Keratinocyte (primary cell): ENCODE measurements at regions not wholly inside any gene's neighbourhood (a gene's known extent, or its start where the extent isn't known, plus 50 kb on each side); places are given as distances from the start of the nearest gene placed in this dataset.
A peak's percentile ranks its signal among the peaks of the same experiment; 100 is the strongest.

Experiments used
- DNase-seq: peaks from one replicate; pipeline ENCODE4 v3.0.0-alpha.2; 2011; ENCODE audit warnings: low read depth, missing footprints, low spot score
- FAIRE-seq: peaks from 2 replicates; lab custom pipeline; 2011; peaks lifted over from hg19 to GRCh38; lab: Jason Lieb, UNC
- H2AFZ ChIP-seq: 2 replicates; pipeline ENCODE4 v1.6.0; 2012; ENCODE audit warnings: low read length, control low read depth, inconsistent platforms; ENCODE audit not compliant: control insufficient read depth
- H3K27ac ChIP-seq: 2 replicates; pipeline ENCODE4 v1.5.1; 2011; ENCODE audit warnings: low read length; ENCODE audit not compliant: control insufficient read depth, insufficient read depth
- H3K27me3 ChIP-seq: 3 replicates; pipeline ENCODE4 v1.6.0; 2011; ENCODE audit warnings: low read length; ENCODE audit not compliant: control insufficient read depth, insufficient read depth; ENCODE audit errors: extremely low read depth
- H3K36me3 ChIP-seq, 2 experiments: 2 replicates in 1 of 2; 3 replicates in 1 of 2; pipeline ENCODE4 v1.5.1; 2011; ENCODE audit warnings: low read length in 2 of 2, mild to moderate bottlenecking in 1 of 2; ENCODE audit not compliant: control insufficient read depth in 2 of 2, insufficient read depth in 2 of 2; ENCODE audit errors: extremely low read depth in 1 of 2
- H3K4me1 ChIP-seq: 3 replicates; pipeline ENCODE4 v1.5.1; 2011; ENCODE audit warnings: low read length; ENCODE audit not compliant: control insufficient read depth, insufficient read depth; ENCODE audit errors: extremely low read depth
- H3K4me2 ChIP-seq: 3 replicates; pipeline ENCODE4 v1.6.0; 2011; ENCODE audit warnings: low read depth, low read length; ENCODE audit not compliant: control insufficient read depth, insufficient read depth; ENCODE audit errors: extremely low read depth
- H3K4me3 ChIP-seq, 3 experiments: fragments of 200-600 bp in 1 of 3; sonication (generic) in 1 of 3; 2 replicates in 2 of 3; 3 replicates in 1 of 3; pipeline ENCODE4 v1.5.1; 2011 to 2016; ENCODE audit warnings: low read length in 3 of 3, mild to moderate bottlenecking in 3 of 3, control low read depth in 2 of 3, inconsistent platforms in 1 of 3, low read depth in 1 of 3, mixed read lengths in 1 of 3, mixed run types in 1 of 3, moderate library complexity in 1 of 3; ENCODE audit not compliant: control insufficient read depth in 2 of 3, insufficient read depth in 2 of 3; ENCODE audit errors: extremely low read depth in 1 of 3
- H3K79me2 ChIP-seq: 2 replicates; pipeline ENCODE4 v1.6.0; 2012; ENCODE audit warnings: low read length; ENCODE audit not compliant: control insufficient read depth, insufficient read depth
- H3K9ac ChIP-seq: 3 replicates; pipeline ENCODE4 v1.6.0; 2011; ENCODE audit warnings: low read length; ENCODE audit not compliant: control insufficient read depth, insufficient read depth; ENCODE audit errors: extremely low read depth
- H3K9me1 ChIP-seq: 3 replicates; pipeline ENCODE4 v1.6.0; 2011; ENCODE audit warnings: low read length; ENCODE audit not compliant: control insufficient read depth, insufficient read depth; ENCODE audit errors: extremely low read depth
- H3K9me3 ChIP-seq: 2 replicates; pipeline ENCODE4 v1.5.1; 2012; ENCODE audit warnings: low read depth, low read length; ENCODE audit not compliant: control insufficient read depth
- H4K20me1 ChIP-seq: 3 replicates; pipeline ENCODE4 v1.6.0; 2011; ENCODE audit warnings: low read length; ENCODE audit not compliant: control insufficient read depth, insufficient read depth; ENCODE audit errors: extremely low read depth
- EZH2 ChIP-seq: IDR thresholded peaks from one replicate; pipeline ENCODE4 v1.6.1; 2012; ENCODE audit warnings: inconsistent platforms, mild to moderate bottlenecking, low read length, moderate library complexity
- dilution Hi-C: fragments of 300-500 bp; cut with MboI; formaldehyde crosslinking; loops from one replicate; pipeline ENCODE4 v1.7.0; 2020; ENCODE audit warnings: low sequenced_read_pairs; ENCODE audit not compliant: extremely low pct_ligation_motif_present
- TF ChIP-seq, protein P1 (sequence below), 3 experiments: IDR thresholded peaks in 1 of 3; conservative IDR thresholded peaks in 1 of 3; optimal IDR thresholded peaks in 1 of 3; 2 replicates in 2 of 3; 3 replicates in 1 of 3; pipeline versions ENCODE3 to v1.5.1; 2011; ENCODE audit warnings: low read length in 3 of 3, mild to moderate bottlenecking in 3 of 3, moderate library complexity in 2 of 3, control low read depth in 1 of 3, inconsistent platforms in 1 of 3; ENCODE audit not compliant: insufficient read depth in 2 of 3; ENCODE audit errors: extremely low read depth in 1 of 3

DNA sequence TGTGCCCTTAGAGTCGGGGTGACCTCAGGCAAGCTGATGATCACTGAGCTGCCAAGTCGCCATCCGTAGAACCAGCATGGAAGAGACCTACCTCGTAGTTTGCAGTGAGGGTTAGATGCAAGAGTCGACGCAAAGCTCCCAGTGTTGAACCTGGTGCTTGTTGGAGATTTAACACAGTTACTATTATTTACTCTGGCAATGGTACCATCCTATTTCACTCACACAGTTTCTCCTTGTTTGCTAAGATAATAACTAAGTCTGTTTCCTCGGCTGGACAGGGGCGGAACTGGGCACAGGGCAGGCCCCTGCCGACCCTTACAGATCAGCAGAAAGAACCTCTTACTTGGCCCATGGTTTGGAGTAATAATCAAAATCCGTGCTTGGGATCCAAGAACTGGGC lies 85.5 kb downstream of the ACAA2 start:
- no peaks in the 10 kb centered on the region for H3K79me2 ChIP-seq

DNA sequence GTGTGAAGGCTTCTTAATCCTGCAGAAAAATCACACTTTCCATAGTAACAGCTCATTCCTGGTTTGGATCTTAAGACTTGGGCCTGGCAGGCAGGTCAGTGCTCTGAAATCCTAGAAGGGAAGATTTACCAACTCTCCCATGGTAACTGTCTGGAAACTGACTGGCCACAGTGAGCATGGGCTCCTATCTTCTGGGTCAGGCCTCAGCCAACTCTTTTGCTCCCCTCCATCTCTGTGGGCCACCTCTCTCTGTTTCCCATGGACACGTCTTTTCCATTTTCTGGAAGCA lies 86.7 kb downstream of the ACAA2 start:
- Histone ChIP-seq H3K9ac (no peak overlapping the region), H3K9me3 (no peaks in the 10 kb centered on the region), H3K4me2 (no peak overlapping the region), H2AFZ (no peak overlapping the region), H3K4me3 (no peak overlapping the region), H3K36me3 (no peaks in the 10 kb centered on the region), H3K9me1 (peaks cover 7% of the 10 kb centered on the region), H3K27me3 (no peaks in the 10 kb centered on the region), H3K79me2 (no peaks in the 10 kb centered on the region), H3K4me1 (peaks cover 43% of the 10 kb centered on the region), H3K27ac (peak overlapping the region; percentile 72), H4K20me1 (no peaks in the 10 kb centered on the region)
- TF ChIP-seq, protein P1, sequence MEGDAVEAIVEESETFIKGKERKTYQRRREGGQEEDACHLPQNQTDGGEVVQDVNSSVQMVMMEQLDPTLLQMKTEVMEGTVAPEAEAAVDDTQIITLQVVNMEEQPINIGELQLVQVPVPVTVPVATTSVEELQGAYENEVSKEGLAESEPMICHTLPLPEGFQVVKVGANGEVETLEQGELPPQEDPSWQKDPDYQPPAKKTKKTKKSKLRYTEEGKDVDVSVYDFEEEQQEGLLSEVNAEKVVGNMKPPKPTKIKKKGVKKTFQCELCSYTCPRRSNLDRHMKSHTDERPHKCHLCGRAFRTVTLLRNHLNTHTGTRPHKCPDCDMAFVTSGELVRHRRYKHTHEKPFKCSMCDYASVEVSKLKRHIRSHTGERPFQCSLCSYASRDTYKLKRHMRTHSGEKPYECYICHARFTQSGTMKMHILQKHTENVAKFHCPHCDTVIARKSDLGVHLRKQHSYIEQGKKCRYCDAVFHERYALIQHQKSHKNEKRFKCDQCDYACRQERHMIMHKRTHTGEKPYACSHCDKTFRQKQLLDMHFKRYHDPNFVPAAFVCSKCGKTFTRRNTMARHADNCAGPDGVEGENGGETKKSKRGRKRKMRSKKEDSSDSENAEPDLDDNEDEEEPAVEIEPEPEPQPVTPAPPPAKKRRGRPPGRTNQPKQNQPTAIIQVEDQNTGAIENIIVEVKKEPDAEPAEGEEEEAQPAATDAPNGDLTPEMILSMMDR (optimal IDR thresholded peaks at IDR 0.05 in 1 of 3, IDR thresholded peaks at IDR 0.05 in 1 of 3, conservative IDR thresholded peaks at IDR 0.05 in 1 of 3; ENCODE audit: extremely low read depth in 1 of 3, insufficient read depth in 2 of 3, low read length in 3 of 3): no peak
- no peak for TF ChIP-seq EZH2
- FAIRE-seq (peak; percentile 52), DNase-seq (no peak)
- dilution Hi-C loops: no loop called here

More for the DNA sequence above, 85.5 kb downstream of the ACAA2 start:
- FAIRE-seq: no peak
- peaks cover 7% of the 10 kb centered on the region for H3K9me1 ChIP-seq
- no peaks in the 10 kb centered on the region for H3K27me3 ChIP-seq
- dilution Hi-C loops: no loop called here
- H3K27ac ChIP-seq: no peak overlapping the region
- no peaks in the 10 kb centered on the region for H3K36me3 ChIP-seq
- H4K20me1 ChIP-seq: no peaks in the 10 kb centered on the region
- H3K9me3 ChIP-seq: no peaks in the 10 kb centered on the region
- H2AFZ ChIP-seq: no peak overlapping the region
- DNase-seq: no peak
- peaks cover 55% of the 10 kb centered on the region for H3K4me1 ChIP-seq
- no peak overlapping the region for H3K4me2 ChIP-seq
- no peak overlapping the region for H3K9ac ChIP-seq
- H3K4me3 ChIP-seq: no peak overlapping the region
- no peak for TF ChIP-seq EZH2
- TF ChIP-seq, protein P1 (optimal IDR thresholded peaks at IDR 0.05 in 1 of 3, IDR thresholded peaks at IDR 0.05 in 1 of 3, conservative IDR thresholded peaks at IDR 0.05 in 1 of 3; ENCODE audit: extremely low read depth in 1 of 3, insufficient read depth in 2 of 3, low read length in 3 of 3): no peak
